ENCODE measurements at regions not wholly inside any gene's neighbourhood (a gene's known extent, or its start where the extent isn't known, plus 50 kb on each side); places are given as distances from the start of the nearest gene placed in this dataset.

GRCh38 chr1:191306916-191307315 lies 829.3 kb upstream of the BRINP3 start:
- TF ChIP-seq CTCF (IDR thresholded peaks at IDR 0.05; ENCODE audit: low read depth, low read length, poor library complexity, severe bottlenecking), result no peak
- no peak for TF ChIP-seq EZH2phosphoT487 (IDR thresholded peaks at IDR 0.05; ENCODE audit: borderline replicate concordance, low read length)
